M059J (cell line): ENCODE measurements at regions not wholly inside any gene's neighbourhood (a gene's known extent, or its start where the extent isn't known, plus 50 kb on each side); places are given as distances from the start of the nearest gene placed in this dataset.

Experiments used
- DNase-seq: peaks from one replicate; pipeline ENCODE4 v3.0.0-alpha.2; 2012; ENCODE audit warnings: low read depth

DNA sequence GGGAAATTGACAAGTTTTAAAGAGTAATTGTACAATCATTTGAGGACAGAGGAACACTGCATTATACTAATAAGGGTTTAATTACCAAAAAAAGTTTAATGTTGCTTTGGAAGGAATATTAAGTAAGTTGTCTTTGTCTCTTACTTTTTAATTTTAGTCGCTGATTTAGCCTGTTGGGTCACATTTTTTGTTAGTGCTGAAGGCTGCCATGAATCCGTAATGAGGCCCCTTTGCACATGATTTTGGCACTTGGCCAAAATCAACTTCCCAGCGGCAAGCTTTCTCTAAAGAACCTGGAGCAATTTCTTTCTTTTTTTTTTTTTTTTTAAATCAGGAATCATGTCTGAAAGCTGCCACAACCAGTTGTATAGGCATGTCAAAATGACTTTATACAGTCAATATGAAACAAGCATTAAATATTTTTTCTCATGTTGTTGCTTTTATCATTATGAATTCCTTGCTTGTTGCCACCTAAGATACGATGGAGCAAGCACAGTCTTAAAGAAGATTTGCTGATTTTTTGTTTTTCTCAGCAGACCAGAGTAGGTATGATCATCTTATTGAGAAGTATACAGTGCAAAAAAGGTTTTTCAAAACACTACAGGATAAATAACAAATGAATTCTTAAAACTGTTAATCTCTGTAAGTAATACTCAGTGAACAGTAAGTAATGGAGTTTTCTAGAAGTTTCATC lies 690.4 kb downstream of the USP25 start:
- peak; percentile 83 for DNase-seq

GRCh38 chr21:16421007-16421406 lies 691.2 kb downstream of the USP25 start:
- DNase-seq = no peak

GRCh38 chr21:16421965-16422364 lies 692.2 kb downstream of the USP25 start:
- DNase-seq = no peak

GRCh38 chr21:16422702-16423101 lies 692.9 kb downstream of the USP25 start:
- DNase-seq = peak; percentile 58

DNA sequence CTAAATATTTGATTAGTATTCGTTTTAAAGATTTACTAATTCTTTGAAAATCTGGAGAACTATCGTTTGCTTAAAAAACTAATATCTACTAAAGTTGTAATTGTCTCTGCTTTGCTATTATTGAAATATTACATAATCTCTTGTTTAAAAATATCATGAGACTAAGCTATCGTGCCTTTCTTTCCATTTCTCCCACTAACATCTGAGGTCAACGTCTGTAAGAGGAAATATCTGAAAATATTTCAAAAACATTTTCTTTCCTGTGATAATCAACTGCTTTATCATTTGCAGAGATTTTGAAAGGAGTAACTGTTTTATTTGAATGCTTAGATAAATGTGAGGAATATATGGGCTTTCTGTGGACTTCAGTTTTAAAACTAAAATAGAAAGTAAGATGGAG lies 694.1 kb downstream of the USP25 start:
- DNase-seq = no peak

- peak; percentile 58 for DNase-seq
Measured at GRCh38 chr21:16424331-16424751, 694.6 kb downstream of the USP25 start.

- DNase-seq = no peak
Measured at GRCh38 chr21:16425376-16425775, 695.6 kb downstream of the USP25 start.

- DNase-seq = no peak
Measured at GRCh38 chr21:16426936-16427335, 697.2 kb downstream of the USP25 start.

DNA sequence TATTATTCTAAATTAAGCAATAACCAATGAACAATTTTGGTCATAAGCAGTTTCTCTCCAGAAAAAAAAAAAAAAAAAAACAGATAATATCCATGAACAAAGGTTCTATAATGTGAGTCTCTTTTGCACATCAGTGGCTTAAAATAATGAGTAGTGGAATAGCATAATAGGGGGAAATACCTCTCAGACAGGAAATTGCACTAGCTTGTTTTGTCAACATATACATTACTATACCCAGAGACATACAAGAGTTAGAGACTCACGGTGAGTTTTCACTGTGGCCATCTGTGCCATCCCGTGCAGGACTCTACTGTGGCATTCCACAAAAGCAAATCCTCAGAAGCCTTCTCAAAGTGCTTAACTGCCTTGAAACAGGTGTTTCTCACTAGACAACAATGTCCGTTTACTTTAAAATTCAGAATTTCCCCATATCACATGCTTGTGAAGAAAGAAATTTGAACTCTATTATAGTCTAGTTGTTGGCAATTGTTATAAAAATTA lies 697.9 kb downstream of the USP25 start:
- no peak for DNase-seq

GRCh38 chr21:16437586-16437985 lies 707.8 kb downstream of the USP25 start:
- DNase-seq = no peak

DNA sequence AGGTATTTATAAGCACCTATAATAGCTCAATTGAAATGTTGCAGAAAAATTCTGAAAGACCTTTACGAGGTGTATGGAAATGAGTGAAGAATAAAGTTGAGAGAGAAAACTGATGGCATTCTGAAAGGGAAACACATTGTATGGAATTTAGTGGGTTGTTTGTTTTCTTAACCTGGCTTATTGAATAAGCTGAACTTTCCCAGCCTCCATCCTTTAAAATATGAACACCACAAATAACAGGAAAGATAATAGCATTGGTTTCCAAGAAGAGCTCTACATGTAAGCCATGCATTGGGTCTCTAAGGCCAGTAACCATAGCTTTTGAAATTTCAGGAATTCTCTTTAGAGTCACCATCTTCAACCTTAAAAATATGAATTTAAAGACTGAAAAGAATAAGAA lies 709.0 kb downstream of the USP25 start:
- DNase-seq = no peak

DNA sequence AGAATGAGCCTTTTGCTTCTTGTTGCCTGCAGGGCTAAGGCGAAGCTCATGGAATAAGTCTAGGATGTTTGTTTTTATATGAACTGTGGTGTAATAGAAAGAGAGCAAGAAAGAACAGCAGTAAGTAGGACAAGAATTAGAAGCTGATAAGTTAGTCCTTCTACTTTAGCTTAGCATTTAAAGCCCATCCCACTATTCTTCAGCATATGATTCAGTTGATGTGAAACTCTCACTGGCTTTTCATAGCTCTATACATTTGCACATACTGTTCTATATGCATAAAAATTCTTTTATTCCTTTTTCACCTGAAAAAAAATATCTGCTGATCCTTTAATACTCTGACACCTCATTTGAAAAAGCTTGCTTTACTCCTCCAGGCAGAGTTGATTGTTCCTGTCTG lies 712.0 kb downstream of the USP25 start:
- no peak for DNase-seq

- DNase-seq = no peak
Measured at GRCh38 chr21:16454399-16454798, 724.6 kb downstream of the USP25 start.

GRCh38 chr21:16455526-16455925 lies 725.7 kb downstream of the USP25 start:
- no peak for DNase-seq

DNA sequence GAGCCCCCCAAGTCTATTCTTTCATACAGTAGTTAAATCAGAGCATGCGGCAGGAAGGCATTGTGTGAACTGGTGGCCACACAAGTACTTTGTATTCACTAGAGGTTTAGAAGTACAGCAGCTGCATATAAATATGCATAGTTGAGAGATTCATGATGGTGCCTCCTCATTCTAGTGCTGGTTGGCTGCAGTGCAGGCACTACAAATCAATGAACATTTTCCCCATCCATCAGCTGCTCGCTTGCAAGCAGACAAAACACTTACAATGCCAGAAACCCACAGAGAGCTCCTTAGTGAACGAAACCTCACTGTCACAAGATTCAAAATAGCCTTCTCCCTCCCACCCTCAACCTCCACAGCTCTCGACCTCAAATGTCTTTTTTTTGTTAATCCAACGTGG lies 726.2 kb downstream of the USP25 start:
- no peak for DNase-seq

DNA sequence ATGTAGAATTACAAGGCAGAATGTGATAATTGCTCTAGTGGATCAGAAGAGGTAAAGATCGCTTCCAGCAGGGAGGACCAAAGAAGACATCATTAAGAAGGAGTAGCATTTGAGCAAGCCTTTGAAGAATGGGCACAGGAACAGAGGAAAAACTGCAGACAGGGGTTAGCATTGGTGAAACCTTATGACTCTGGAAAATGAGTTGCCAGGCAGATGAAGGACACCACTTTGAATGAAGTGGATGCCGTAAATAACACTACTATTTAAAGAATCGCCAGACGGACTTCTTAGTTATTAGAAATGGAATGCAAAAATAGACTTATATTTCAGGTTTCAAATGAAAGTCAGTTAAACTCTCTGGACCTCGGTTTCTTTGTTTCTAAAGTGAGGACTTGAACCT lies 727.7 kb downstream of the USP25 start:
- DNase-seq = no peak

DNA sequence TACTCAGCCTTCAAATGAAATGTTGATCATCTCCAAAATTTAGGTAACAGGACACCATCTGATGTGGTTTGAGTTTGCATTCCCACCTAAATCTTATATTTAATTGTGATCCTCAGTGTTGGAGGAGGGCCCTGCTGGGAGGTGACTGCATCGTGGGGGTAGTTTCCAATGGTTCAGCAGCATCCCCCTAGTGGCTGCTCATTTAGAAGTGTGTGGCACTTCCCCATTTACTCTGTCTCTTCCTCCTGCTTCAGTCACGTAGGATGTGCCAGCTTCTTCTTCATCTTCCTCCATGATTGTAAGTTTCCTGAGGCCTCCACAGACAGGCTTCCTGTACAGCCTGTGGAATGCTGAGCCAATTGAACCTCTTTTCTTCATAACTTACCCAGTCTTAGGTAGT lies 731.2 kb downstream of the USP25 start:
- no peak for DNase-seq

GRCh38 chr21:16464211-16464889 lies 734.6 kb downstream of the USP25 start:
- DNase-seq = peak; percentile 68

- DNase-seq = peak; percentile 34
Measured at GRCh38 chr21:16468184-16468583, 738.4 kb downstream of the USP25 start.

DNA sequence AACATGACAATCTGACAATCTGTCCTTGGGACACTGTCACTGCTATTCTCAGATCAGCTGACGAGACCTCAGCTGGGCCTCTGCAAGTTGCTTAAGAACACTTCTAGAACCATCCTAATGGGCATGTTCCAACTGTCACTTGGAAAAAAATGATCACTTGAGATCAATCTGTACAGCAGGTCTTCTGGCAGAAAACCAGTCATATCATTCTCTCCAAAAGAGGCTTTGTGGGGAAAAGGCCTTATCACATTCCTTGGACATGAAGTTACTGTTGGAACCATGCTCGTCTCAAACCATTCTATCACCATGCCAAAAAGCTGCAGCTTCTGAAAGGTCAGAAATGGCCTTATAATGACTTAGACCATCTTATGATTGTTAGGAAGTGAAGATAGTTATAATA lies 744.2 kb downstream of the USP25 start:
- peak; percentile 32 for DNase-seq

DNA sequence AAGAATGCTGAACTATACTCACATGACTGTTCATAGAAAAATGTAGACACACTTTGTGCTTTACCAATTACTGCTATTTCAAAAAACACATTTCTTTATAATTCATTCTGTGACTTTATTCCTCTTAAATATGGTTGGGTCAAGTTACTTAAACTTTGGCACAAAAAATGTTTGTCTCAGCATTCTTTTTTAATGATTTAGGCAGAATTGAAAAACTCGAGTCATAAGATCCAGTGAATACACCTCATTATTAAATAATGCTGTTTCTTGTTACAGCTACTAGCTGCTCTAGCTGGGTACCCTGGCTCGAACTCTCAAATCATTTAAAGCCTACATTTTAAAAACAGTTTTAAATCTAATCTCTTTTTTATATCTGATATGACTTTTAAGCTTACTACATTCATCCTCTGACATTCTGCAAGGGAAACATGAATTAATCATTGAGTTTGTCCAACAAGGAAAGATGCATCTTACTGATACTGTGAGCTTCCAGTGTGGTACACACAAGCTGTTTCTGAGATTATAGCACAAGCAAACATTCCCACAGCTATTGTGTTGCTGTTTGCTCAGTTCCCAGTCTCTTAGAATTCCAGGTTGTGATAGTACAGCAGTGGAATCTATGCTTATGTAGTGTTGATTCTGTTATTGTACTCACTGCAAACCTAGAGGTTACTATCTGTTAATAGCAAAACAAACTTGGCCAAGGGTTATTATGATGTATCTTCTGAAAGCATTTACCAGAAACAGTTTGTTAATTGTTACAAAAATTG lies 746.5 kb downstream of the USP25 start:
- DNase-seq = no peak

DNA sequence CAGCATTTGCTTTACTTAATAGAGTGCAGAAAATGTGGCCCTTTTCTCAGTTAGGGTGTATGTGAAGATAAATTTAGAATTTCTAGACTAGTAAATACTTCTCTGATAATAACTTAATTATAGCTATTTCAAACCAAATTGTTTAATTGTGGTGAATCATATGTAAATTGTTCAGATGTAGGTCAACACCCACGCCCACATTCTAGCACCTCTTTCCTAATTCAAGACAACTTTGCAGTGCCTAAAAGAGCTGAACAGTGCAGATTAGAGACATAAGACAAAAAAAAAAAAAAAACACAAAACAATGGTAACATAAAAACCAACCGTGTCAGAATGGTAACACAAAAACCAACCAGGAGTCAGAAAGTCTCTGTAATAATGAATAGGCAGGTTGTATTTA lies 758.3 kb downstream of the USP25 start:
- DNase-seq = no peak

DNA sequence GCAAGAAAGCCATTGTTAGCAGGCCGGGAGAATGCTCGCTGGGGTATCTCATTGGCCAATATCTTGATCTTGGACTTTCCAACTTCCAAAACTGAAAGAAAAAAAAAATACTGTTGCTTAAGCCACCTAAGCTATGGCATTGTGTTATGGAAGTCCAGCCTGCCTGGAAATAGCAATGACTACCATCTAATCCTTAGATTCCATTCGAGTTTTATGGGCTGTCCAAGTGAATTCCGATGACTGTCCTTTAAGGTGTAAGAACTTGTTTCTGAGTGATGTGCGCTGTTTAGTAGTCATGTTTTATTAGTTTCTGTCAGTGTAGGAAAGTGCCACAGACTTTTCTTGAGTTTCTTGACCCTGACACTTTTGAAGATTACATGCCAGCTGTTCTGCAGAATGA lies 762.6 kb downstream of the USP25 start:
- DNase-seq = no peak
